Parathyroid adenoma (tissue), 2 donors: ENCODE measurements at regions not wholly inside any gene's neighbourhood (a gene's known extent, or its start where the extent isn't known, plus 50 kb on each side); places are given as distances from the start of the nearest gene placed in this dataset.

Experiments
- H2AFZ ChIP-seq: fragments of 300-600 bp; sonication (generic); one replicate; pipeline ENCODE4 v1.7.0; 2017; ENCODE audit warnings: antibody characterized with exemption, mild to moderate bottlenecking
- H3K27ac ChIP-seq: fragments of 300-600 bp; sonication (generic); one replicate; pipeline ENCODE4 v1.7.0; 2017
- H3K27me3 ChIP-seq: fragments of 300-600 bp; sonication (generic); one replicate; pipeline ENCODE4 v1.7.0; 2017; ENCODE audit warnings: low read length; ENCODE audit not compliant: control insufficient read depth, insufficient read depth
- H3K36me3 ChIP-seq: fragments of 300-600 bp; sonication (generic); one replicate; pipeline ENCODE4 v1.7.0; 2017; ENCODE audit warnings: low read length; ENCODE audit not compliant: control insufficient read depth, insufficient read depth
- H3K4me1 ChIP-seq: fragments of 300-600 bp; sonication (generic); one replicate; pipeline ENCODE4 v1.7.0; 2017; ENCODE audit warnings: control low read depth
- H3K4me2 ChIP-seq: fragments of 300-600 bp; sonication (generic); one replicate; pipeline ENCODE4 v1.7.0; 2017; ENCODE audit warnings: low read length
- H3K4me3 ChIP-seq: fragments of 300-600 bp; sonication (generic); one replicate; pipeline ENCODE4 v1.7.0; 2017; ENCODE audit warnings: low read depth, low read length
- H3K79me2 ChIP-seq: fragments of 300-600 bp; sonication (generic); one replicate; pipeline ENCODE4 v1.7.0; 2017; ENCODE audit warnings: control low read depth
- H3K9ac ChIP-seq: fragments of 300-600 bp; sonication (generic); one replicate; pipeline ENCODE4 v1.7.0; 2017; ENCODE audit warnings: mild to moderate bottlenecking
- H3K9me3 ChIP-seq: fragments of 300-600 bp; sonication (generic); one replicate; pipeline ENCODE4 v1.7.0; 2017; ENCODE audit warnings: low read length; ENCODE audit not compliant: control insufficient read depth
- CTCF ChIP-seq: fragments of 300-600 bp; sonication (generic); IDR thresholded peaks from one replicate; pipeline ENCODE4 v1.7.0; 2017; ENCODE audit warnings: antibody characterized with exemption, mild to moderate bottlenecking
- donor health status: primary hyperparathyroidism.

DNA sequence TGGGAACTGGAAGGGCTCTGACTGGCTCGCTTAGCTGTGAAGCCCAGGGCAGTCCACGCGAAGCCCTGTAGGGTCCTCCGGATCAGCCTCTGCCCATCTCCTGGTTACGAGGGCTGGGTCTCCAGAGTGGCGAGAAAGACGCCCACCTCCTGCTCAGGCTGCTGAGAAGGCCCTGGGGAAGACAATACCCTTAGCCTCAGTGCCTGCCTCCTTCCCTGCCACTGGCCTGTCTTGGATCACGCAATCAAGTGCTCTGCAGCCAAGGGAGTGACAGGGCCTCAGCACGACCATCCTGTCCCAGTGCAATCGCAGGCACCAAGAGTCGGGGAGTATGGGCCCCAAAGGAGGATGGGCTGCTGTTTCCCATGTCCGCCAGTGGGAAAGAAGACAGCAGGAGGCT lies 165.7 kb upstream of the GLI2 start:
- no peak for TF ChIP-seq CTCF
- Histone ChIP-seq H3K4me3 (no peak overlapping the region), H3K79me2 (no peaks in the 10 kb centered on the region), H2AFZ (no peak overlapping the region), H3K27ac (no peak overlapping the region), H3K9ac (no peak overlapping the region), H3K27me3 (no peaks in the 10 kb centered on the region), H3K36me3 (no peaks in the 10 kb centered on the region), H3K4me1 (no peaks in the 10 kb centered on the region), H3K9me3 (no peaks in the 10 kb centered on the region), H3K4me2 (no peak overlapping the region)

DNA sequence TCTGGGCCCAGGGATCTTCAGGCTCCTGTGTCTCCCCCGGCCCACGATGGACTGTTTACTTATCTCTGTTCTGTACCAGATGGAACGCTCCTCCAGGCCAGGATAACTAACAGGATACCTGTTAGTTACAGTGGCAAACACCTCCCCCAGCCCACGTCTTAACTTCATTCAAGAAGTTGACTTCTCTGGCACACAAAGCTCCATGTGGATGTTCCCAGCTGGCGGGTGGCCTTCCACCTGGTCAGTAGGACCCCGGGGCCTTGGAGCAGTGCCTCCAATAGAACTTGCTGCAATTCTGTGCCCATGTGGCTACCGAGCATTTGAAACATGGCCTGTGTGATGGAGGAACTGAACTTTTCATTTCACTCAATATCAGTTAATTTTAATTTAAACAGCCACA lies 165.1 kb upstream of the GLI2 start:
- no peak overlapping the region for H3K4me2 ChIP-seq
- no peak overlapping the region for H3K4me3 ChIP-seq
- H3K9me3 ChIP-seq, result no peaks in the 10 kb centered on the region
- H3K79me2 ChIP-seq, result no peaks in the 10 kb centered on the region
- TF ChIP-seq CTCF, result no peak
- H3K27ac ChIP-seq, result no peak overlapping the region
- no peak overlapping the region for H2AFZ ChIP-seq
- no peaks in the 10 kb centered on the region for H3K27me3 ChIP-seq
- H3K9ac ChIP-seq, result no peak overlapping the region
- no peaks in the 10 kb centered on the region for H3K4me1 ChIP-seq
- H3K36me3 ChIP-seq, result no peaks in the 10 kb centered on the region

DNA sequence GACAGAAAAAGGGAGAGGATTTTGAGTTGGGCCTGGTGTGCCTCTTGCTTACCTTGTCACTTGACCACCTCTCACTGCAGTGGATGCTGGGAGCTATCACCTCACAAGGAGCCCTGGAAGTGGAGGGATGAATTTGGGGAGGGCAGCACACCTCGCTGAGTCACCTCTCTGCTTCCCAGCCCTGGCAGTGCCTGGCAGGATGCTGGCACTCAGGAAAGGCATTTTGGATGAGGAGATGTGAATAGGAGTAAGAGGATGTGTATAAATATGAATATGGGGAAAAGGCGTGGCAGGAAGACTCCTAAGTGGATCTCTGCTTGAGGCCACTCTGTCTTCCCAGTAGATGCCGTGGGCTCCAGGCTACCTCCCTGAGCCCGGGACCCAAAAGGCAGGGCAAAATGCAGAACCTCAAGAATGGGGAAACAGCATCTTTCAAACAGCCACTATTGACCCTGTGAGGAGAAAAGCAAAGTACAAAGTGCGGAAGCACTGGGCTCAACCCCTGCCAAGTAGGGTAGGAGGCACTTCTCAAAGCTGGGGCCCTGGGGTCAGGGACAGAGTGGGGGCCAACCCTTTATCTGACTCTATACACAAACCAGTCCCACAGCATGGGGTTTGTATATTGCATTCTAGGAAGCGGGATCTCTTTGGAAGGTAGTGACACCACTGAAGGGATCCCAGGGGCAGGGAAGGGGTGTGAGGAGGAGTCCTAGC lies 164.5 kb upstream of the GLI2 start:
- no peak overlapping the region for H3K27ac ChIP-seq
- no peaks in the 10 kb centered on the region for H3K4me1 ChIP-seq
- no peaks in the 10 kb centered on the region for H3K27me3 ChIP-seq
- H2AFZ ChIP-seq, result no peak overlapping the region
- no peak overlapping the region for H3K4me2 ChIP-seq
- H3K9me3 ChIP-seq, result no peaks in the 10 kb centered on the region
- no peaks in the 10 kb centered on the region for H3K79me2 ChIP-seq
- H3K36me3 ChIP-seq, result no peaks in the 10 kb centered on the region
- H3K9ac ChIP-seq, result no peak overlapping the region
- H3K4me3 ChIP-seq, result no peak overlapping the region
- TF ChIP-seq CTCF, result no peak

DNA sequence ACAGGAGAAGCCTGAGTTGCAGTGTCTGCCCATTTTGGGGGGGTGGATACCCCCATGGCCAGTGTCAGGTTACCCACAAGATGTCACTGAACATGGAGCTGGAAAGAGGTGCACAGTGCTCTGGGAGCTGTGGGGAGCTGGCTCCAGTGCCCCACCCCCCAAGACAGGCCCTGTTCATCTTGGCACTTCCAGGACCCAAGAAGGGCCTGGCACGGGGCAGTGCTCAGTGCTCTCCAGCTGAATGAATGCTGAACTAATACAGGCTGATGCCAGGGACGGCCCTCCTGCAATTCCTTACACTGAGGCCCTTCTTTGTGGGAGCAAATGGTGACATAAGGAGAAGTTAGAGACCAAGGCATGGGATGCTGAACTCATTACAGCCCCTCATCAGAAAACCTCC lies 163.4 kb upstream of the GLI2 start:
- Histone ChIP-seq H2AFZ (no peak overlapping the region), H3K9me3 (no peaks in the 10 kb centered on the region), H3K27ac (no peak overlapping the region), H3K36me3 (no peaks in the 10 kb centered on the region), H3K4me3 (no peak overlapping the region), H3K79me2 (no peaks in the 10 kb centered on the region), H3K9ac (no peak overlapping the region), H3K4me2 (no peak overlapping the region), H3K27me3 (no peaks in the 10 kb centered on the region), H3K4me1 (no peaks in the 10 kb centered on the region)
- no peak for TF ChIP-seq CTCF

- no peaks in the 10 kb centered on the region for H3K36me3 ChIP-seq
- no peak overlapping the region for H3K4me3 ChIP-seq
- no peak overlapping the region for H3K9ac ChIP-seq
- H3K27ac ChIP-seq, result no peak overlapping the region
- H3K9me3 ChIP-seq, result no peaks in the 10 kb centered on the region
- no peaks in the 10 kb centered on the region for H3K79me2 ChIP-seq
- no peak overlapping the region for H3K4me2 ChIP-seq
- TF ChIP-seq CTCF, result no peak
- no peaks in the 10 kb centered on the region for H3K4me1 ChIP-seq
- no peak overlapping the region for H2AFZ ChIP-seq
- no peaks in the 10 kb centered on the region for H3K27me3 ChIP-seq
These were observed 161.0 kb upstream of the GLI2 start for GRCh38 chr2:120574620-120575019.
